ENCODE measurements at regions not wholly inside any gene's neighbourhood (a gene's known extent, or its start where the extent isn't known, plus 50 kb on each side); places are given as distances from the start of the nearest gene placed in this dataset.

DNA sequence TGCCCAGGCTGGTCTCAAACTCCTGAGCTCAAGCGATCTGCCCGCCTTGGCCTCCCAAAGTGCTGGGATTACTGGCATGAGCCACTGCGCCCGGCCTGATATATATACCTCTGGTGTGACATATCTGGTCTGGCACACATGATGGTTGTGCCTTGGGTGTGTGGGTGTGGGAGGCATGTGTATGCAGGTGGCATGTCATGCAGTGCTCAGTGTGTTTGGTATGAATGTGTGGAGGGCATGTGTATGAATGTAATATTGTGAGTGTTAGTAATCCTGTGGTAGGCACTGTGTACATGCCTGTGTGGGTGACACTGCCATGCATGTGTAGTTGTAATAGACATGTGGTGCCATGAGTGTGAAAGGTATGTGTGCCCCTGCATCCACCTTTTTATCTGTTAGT lies 179.3 kb upstream of the GOT2 start:
- no peak for TF ChIP-seq RAD21 (IDR thresholded peaks at IDR 0.05; ENCODE audit: low read length)
- no peak for TF ChIP-seq CHD2 (IDR thresholded peaks at IDR 0.05; ENCODE audit: low read length, partially characterized antibody)

Measured in SK-N-SH (cell line).